Epithelial cell of esophagus (primary cell): ENCODE measurements at regions not wholly inside any gene's neighbourhood (a gene's known extent, or its start where the extent isn't known, plus 50 kb on each side); places are given as distances from the start of the nearest gene placed in this dataset.

Experiments
- DNase-seq: peaks from one replicate; pipeline ENCODE4 v3.0.0; 2010; ENCODE audit warnings: low read depth
- H3K4me3 ChIP-seq: 2 replicates; pipeline ENCODE4 v1.5.1; 2011; ENCODE audit warnings: mild to moderate bottlenecking, low read length, control low read depth
- CTCF ChIP-seq: IDR thresholded peaks from 2 replicates; pipeline ENCODE4 v1.5.1; 2011; ENCODE audit warnings: low read depth, mild to moderate bottlenecking, low read length, control low read depth, inconsistent platforms; ENCODE audit not compliant: insufficient read depth; ENCODE audit errors: missing control alignments

DNA sequence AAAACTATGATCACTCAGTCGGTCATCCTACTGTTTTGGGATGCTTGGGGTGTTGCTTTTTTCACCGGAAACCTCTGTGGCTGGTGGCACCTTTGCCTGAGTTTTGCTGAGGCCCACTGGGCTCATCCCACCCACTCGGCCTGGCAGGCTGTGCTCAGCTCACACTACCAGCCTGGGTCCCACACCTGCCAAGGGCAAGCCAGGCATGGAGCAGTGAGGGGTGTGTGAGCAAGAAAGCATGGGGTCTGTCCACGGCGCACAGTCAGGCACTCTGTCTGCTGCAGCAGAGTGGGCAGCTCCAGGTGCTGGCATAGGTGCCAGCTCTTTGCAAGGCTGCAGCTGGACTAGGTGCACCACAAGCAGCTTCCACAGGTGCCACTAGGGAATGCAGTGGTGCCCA lies 91.7 kb downstream of the TBXT start:
- TF ChIP-seq CTCF = no peak
- no peak for DNase-seq
- H3K4me3 ChIP-seq = no peak overlapping the region

- TF ChIP-seq CTCF = no peak
- H3K4me3 ChIP-seq = no peak overlapping the region
- no peak for DNase-seq
Observed at GRCh38 chr6:166075186-166075585, 92.5 kb downstream of the TBXT start.

- TF ChIP-seq CTCF = no peak
- H3K4me3 ChIP-seq = no peak overlapping the region
- DNase-seq = no peak
Observed at GRCh38 chr6:166073082-166073481, 94.6 kb downstream of the TBXT start.

DNA sequence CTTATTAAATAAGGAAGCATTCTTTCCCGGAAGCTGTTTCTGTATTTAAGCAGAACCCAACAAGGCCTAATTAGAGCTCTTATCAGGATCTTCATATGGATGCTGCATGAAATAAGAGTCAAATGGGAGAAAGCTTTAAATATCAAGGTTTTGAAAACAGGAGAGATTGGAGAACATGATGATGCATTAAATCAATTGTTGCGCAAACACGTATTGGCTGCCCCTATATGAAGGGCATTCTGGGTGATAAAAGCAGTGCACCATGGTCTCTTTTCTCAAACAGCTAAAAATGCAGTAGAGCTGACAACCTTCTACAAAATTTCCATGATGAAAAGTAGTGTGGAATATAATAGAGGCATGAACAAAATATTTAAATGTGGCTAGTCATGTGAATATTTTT lies 98.9 kb downstream of the TBXT start:
- no peak for DNase-seq
- H3K4me3 ChIP-seq = no peak overlapping the region
- TF ChIP-seq CTCF = no peak

GRCh38 chr6:166058064-166058739 lies 109.4 kb downstream of the TBXT start:
- H3K4me3 ChIP-seq = no peak overlapping the region
- no peak for DNase-seq
- TF ChIP-seq CTCF = no peak

- no peak for TF ChIP-seq CTCF
- DNase-seq = no peak
- no peak overlapping the region for H3K4me3 ChIP-seq
Observed at GRCh38 chr6:166057431-166057830, 110.2 kb downstream of the TBXT start.

- DNase-seq = no peak
- no peak for TF ChIP-seq CTCF
- no peak overlapping the region for H3K4me3 ChIP-seq
Observed at GRCh38 chr6:166056637-166057036, 111.0 kb downstream of the TBXT start.
